H1 (cell line): ENCODE measurements at regions not wholly inside any gene's neighbourhood (a gene's known extent, or its start where the extent isn't known, plus 50 kb on each side); places are given as distances from the start of the nearest gene placed in this dataset.

Source experiments
- CTCF ChIA-PET: fragments of 300-600 bp; sonication (Branson Sonifier 250); formaldehyde crosslinking; loops from one replicate; lab custom pipeline; 2021; ENCODE audit not compliant: partially characterized antibody; lab: Charles Lee
- POLR2A ChIA-PET: fragments of 300-600 bp; sonication (Branson Sonifier 250); formaldehyde crosslinking; loops from one replicate; lab custom pipeline; 2021; ENCODE audit warnings: inconsistent platforms; ENCODE audit not compliant: partially characterized antibody; lab: Charles Lee
- DNase-seq, 2 experiments: peaks; one replicate each; pipeline versions ENCODE4 v3.0.0 to v3.0.0-alpha.2; 2010 to 2022; ENCODE audit warnings: low spot score in 2 of 2, low read depth in 1 of 2, mixed read lengths in 1 of 2
- FAIRE-seq: peaks from 2 replicates; lab custom pipeline; 2011; peaks lifted over from hg19 to GRCh38; lab: Jason Lieb, UNC
- H2AFZ ChIP-seq: 2 replicates; pipeline ENCODE4 v1.8.1; 2012; ENCODE audit warnings: low read length, inconsistent platforms
- H2AK5ac ChIP-seq: 2 replicates; pipeline ENCODE4 v1.6.1; 2013; ENCODE audit warnings: low read depth, low read length
- H2BK120ac ChIP-seq: replicated peaks from 2 replicates; pipeline ENCODE3; 2013; ENCODE audit warnings: low read depth, low read length, inconsistent platforms
- H2BK12ac ChIP-seq: 2 replicates; pipeline ENCODE4 v1.6.1; 2013; ENCODE audit warnings: low read depth, low read length
- H2BK15ac ChIP-seq: 2 replicates; pipeline ENCODE4 v1.6.1; 2013; ENCODE audit warnings: low read length
- H2BK20ac ChIP-seq: 2 replicates; pipeline ENCODE4 v1.6.1; 2013; ENCODE audit warnings: low read length
- H2BK5ac ChIP-seq: 2 replicates; pipeline ENCODE4 v1.6.1; 2013; ENCODE audit warnings: low read depth, low read length
- H3K14ac ChIP-seq: 2 replicates; pipeline ENCODE4 v1.6.1; 2013; ENCODE audit warnings: inconsistent platforms; ENCODE audit not compliant: insufficient read length
- H3K18ac ChIP-seq: 2 replicates; pipeline ENCODE4 v1.6.1; 2013; ENCODE audit warnings: low read length; ENCODE audit errors: extremely low read depth
- H3K23ac ChIP-seq: 2 replicates; pipeline ENCODE4 v1.6.1; 2013; ENCODE audit warnings: inconsistent platforms; ENCODE audit not compliant: insufficient read length
- H3K23me2 ChIP-seq: 2 replicates; pipeline ENCODE4 v1.6.1; 2013; ENCODE audit warnings: low read depth, low read length
- H3K27ac ChIP-seq: 2 replicates; pipeline ENCODE4 v1.6.1; 2011; ENCODE audit warnings: low read depth, low read length, inconsistent platforms
- H3K27me3 ChIP-seq, 4 experiments: replicated peaks in 1 of 4; 1 replicate in 1 of 4; 2 replicates in 3 of 4; pipeline versions ENCODE4 v1.6.1 to v1.8.1; 2011 to 2013; ENCODE audit warnings: low read length in 3 of 4, mild to moderate bottlenecking in 3 of 4, inconsistent platforms in 2 of 4, mixed read lengths in 2 of 4, moderate library complexity in 1 of 4; ENCODE audit not compliant: control insufficient read depth in 3 of 4, insufficient read depth in 3 of 4; ENCODE audit errors: extremely low read depth in 1 of 4
- H3K36me3 ChIP-seq, 4 experiments: 2 replicates each; pipeline versions ENCODE4 v1.6.1 to v1.8.1; 2011 to 2013; ENCODE audit warnings: mild to moderate bottlenecking in 4 of 4, low read length in 3 of 4, moderate library complexity in 2 of 4, control low read depth in 1 of 4, inconsistent platforms in 1 of 4; ENCODE audit not compliant: insufficient read depth in 4 of 4, control insufficient read depth in 2 of 4
- H3K4ac ChIP-seq: replicated peaks from 2 replicates; pipeline ENCODE3; 2013; ENCODE audit warnings: low read length, low read depth, mixed read lengths, inconsistent platforms; ENCODE audit not compliant: insufficient read length
- H3K4me1 ChIP-seq, 4 experiments: replicated peaks in 1 of 4; 1 replicate in 1 of 4; 2 replicates in 3 of 4; pipeline versions ENCODE4 v1.6.1 to v1.8.1; 2011 to 2013; ENCODE audit warnings: low read length in 3 of 4, inconsistent platforms in 2 of 4, mixed read lengths in 1 of 4; ENCODE audit not compliant: insufficient read depth in 4 of 4, control insufficient read depth in 3 of 4
- H3K4me2 ChIP-seq, 2 experiments: 2 replicates each; pipeline versions ENCODE4 v1.6.1 to v1.8.1; 2011 to 2013; ENCODE audit warnings: low read depth in 2 of 2, low read length in 2 of 2, control low read depth in 1 of 2, inconsistent platforms in 1 of 2, mild to moderate bottlenecking in 1 of 2; ENCODE audit not compliant: insufficient read depth in 1 of 2
- H3K4me3 ChIP-seq, 4 experiments: fragments of 200-600, 300-600 bp in 1 of 4; sonication (generic), shearing (Covaris generic), sonication (Bioruptor Twin) in 1 of 4; 2 replicates each; pipeline versions ENCODE4 v1.5.1 to v1.8.1; 2011 to 2016; ENCODE audit warnings: low read length in 4 of 4, low read depth in 3 of 4, control low read depth in 2 of 4, inconsistent platforms in 2 of 4, mild to moderate bottlenecking in 2 of 4, mixed read lengths in 1 of 4, moderate library complexity in 1 of 4; ENCODE audit not compliant: insufficient read depth in 2 of 4; ENCODE audit errors: extremely low read depth in 1 of 4
- H3K56ac ChIP-seq: replicated peaks from 2 replicates; pipeline ENCODE3; 2013; ENCODE audit warnings: low read depth, mild to moderate bottlenecking, mixed read lengths, low read length, inconsistent platforms; ENCODE audit not compliant: insufficient read length
- H3K79me1 ChIP-seq: 2 replicates; pipeline ENCODE4 v1.6.1; 2013; ENCODE audit warnings: low read depth, low read length, control low read depth
- H3K79me2 ChIP-seq, 2 experiments: 2 replicates each; pipeline versions ENCODE4 v1.6.1 to v1.8.1; 2012 to 2013; ENCODE audit warnings: low read length in 2 of 2, mild to moderate bottlenecking in 2 of 2, inconsistent platforms in 1 of 2; ENCODE audit not compliant: insufficient read depth in 2 of 2, control insufficient read depth in 1 of 2
- H3K9ac ChIP-seq, 4 experiments: replicated peaks in 1 of 4; 1 replicate in 1 of 4; 2 replicates in 3 of 4; pipeline versions ENCODE4 v1.6.1 to v1.8.1; 2011 to 2013; ENCODE audit warnings: low read depth in 3 of 4, low read length in 3 of 4, control low read depth in 2 of 4, mild to moderate bottlenecking in 2 of 4, moderate library complexity in 2 of 4, inconsistent platforms in 1 of 4; ENCODE audit errors: extremely low read depth in 1 of 4
- H3K9me3 ChIP-seq, 2 experiments: 2 replicates each; pipeline versions ENCODE4 v1.6.1 to v1.8.1; 2012 to 2013; ENCODE audit warnings: mild to moderate bottlenecking in 2 of 2, moderate library complexity in 2 of 2, control low read depth in 1 of 2, inconsistent platforms in 1 of 2, low read depth in 1 of 2, low read length in 1 of 2, mixed read lengths in 1 of 2; ENCODE audit not compliant: insufficient read depth in 2 of 2
- H4K20me1 ChIP-seq, 2 experiments: replicated peaks in 1 of 2; 2 replicates each; pipeline versions ENCODE3 to v1.8.1; 2011 to 2013; ENCODE audit warnings: inconsistent platforms in 2 of 2, low read length in 2 of 2, mild to moderate bottlenecking in 1 of 2; ENCODE audit not compliant: insufficient read depth in 2 of 2, control insufficient read depth in 1 of 2
- H4K5ac ChIP-seq: 2 replicates; pipeline ENCODE4 v1.6.1; 2013; ENCODE audit warnings: low read length, low read depth, mixed read lengths, inconsistent platforms; ENCODE audit not compliant: insufficient read length
- H4K8ac ChIP-seq: 2 replicates; pipeline ENCODE4 v1.8.0; 2013; ENCODE audit warnings: mild to moderate bottlenecking, moderate library complexity, low read length, inconsistent platforms; ENCODE audit not compliant: insufficient read depth; ENCODE audit errors: extremely low read depth
- H4K91ac ChIP-seq: replicated peaks from 2 replicates; pipeline ENCODE3; 2013; ENCODE audit warnings: low read length, mixed read lengths, inconsistent platforms; ENCODE audit not compliant: insufficient read length
- BACH1 ChIP-seq: IDR thresholded peaks from 2 replicates; pipeline ENCODE4 v1.6.1; 2012; ENCODE audit warnings: low read length, improper control_type of control experiment
- CEBPB ChIP-seq: IDR thresholded peaks from 2 replicates; pipeline ENCODE4 v1.6.1; 2012; ENCODE audit warnings: low read depth, low read length
- CHD1 ChIP-seq: IDR thresholded peaks from 2 replicates; pipeline ENCODE4 v1.6.1; 2012; ENCODE audit warnings: low read depth, low read length, improper control_type of control experiment
- CREB1 ChIP-seq: IDR thresholded peaks from 2 replicates; pipeline ENCODE4 v1.6.1; 2012; ENCODE audit warnings: inconsistent platforms
- CTBP2 ChIP-seq: IDR thresholded peaks from 2 replicates; pipeline ENCODE4 v1.7.0; 2011; ENCODE audit warnings: borderline replicate concordance, mild to moderate bottlenecking, moderate library complexity, mixed read lengths, low read length; ENCODE audit not compliant: insufficient read depth, insufficient read length
- FOSL1 ChIP-seq: IDR thresholded peaks from 2 replicates; pipeline ENCODE4 v1.6.1; 2011; ENCODE audit warnings: mild to moderate bottlenecking, low read depth, low read length, moderate library complexity; ENCODE audit not compliant: insufficient read depth
- JUN ChIP-seq: IDR thresholded peaks from 2 replicates; pipeline ENCODE4 v1.6.1; 2011; ENCODE audit warnings: low read depth, mild to moderate bottlenecking, improper control_type of control experiment, low read length
- KDM1A ChIP-seq: fragments of 200-600, 300-600 bp; sonication (generic); IDR thresholded peaks from 2 replicates; pipeline ENCODE4 v1.7.1; 2016; ENCODE audit warnings: mild to moderate bottlenecking, low read length, borderline replicate concordance
- KDM4A ChIP-seq: IDR thresholded peaks from one replicate; pipeline ENCODE4 v1.7.1; 2012; ENCODE audit warnings: low read depth, mild to moderate bottlenecking, moderate library complexity, low read length, inconsistent platforms; ENCODE audit not compliant: severe bottlenecking
- MAX ChIP-seq: IDR thresholded peaks from 2 replicates; pipeline ENCODE4 v1.6.1; 2012; ENCODE audit warnings: inconsistent platforms
- POU5F1 ChIP-seq: IDR thresholded peaks from 2 replicates; pipeline ENCODE4 v1.6.1; 2011; ENCODE audit warnings: low read depth, mild to moderate bottlenecking, low read length, moderate library complexity
- SIN3A ChIP-seq, 2 experiments: IDR thresholded peaks in 1 of 2; conservative IDR thresholded peaks in 1 of 2; 2 replicates each; pipeline ENCODE4 v1.6.1; 2011 to 2012; ENCODE audit warnings: low read length in 2 of 2, improper control_type of control experiment in 1 of 2, low read depth in 1 of 2, mild to moderate bottlenecking in 1 of 2
- SIRT6 ChIP-seq: IDR thresholded peaks from one replicate; pipeline ENCODE4 v1.7.1; 2012; ENCODE audit warnings: low read length, inconsistent platforms
- TEAD4 ChIP-seq: IDR thresholded peaks from 2 replicates; pipeline ENCODE4 v1.6.1; 2012; ENCODE audit warnings: low read depth, low read length, inconsistent platforms, mixed read lengths
- WGBS, 2 experiments: shearing (Covaris generic) in 1 of 2; methylation state at CpG; one replicate each; pipeline versions ENCODE4 v1.1.6 to v1.1.7; 2013 to 2015; ENCODE audit warnings: low lambda C conversion rate in 2 of 2, mixed read lengths in 2 of 2, inconsistent platforms in 1 of 2, low coverage in 1 of 2, missing lambda C conversion rate in 1 of 2; ENCODE audit not compliant: insufficient replicate concordance in 2 of 2, insufficient coverage in 1 of 2, insufficient read length in 1 of 2; ENCODE audit errors: extremely low coverage in 1 of 2, missing lambda C conversion rate in 1 of 2; 5-methylcytosine and 5-hydroxymethylcytosine counted together

GRCh38 chr1:39090757-39091380, 64.7 kb downstream of the NDUFS5 start:
- 92% methylated on average over 3 of the region's 3 CpGs; no CpG with 5 or more reads in 1 of the 2 experiments for WGBS, 2 experiments
- H3K36me3 ChIP-seq: no peaks in the 10 kb centered on the region; a peak in 1 of 8 replicates
- H3K18ac ChIP-seq: no peak overlapping the region
- FAIRE-seq (no peak), DNase-seq (no peak)
- H3K4ac ChIP-seq: no peak overlapping the region
- H3K56ac ChIP-seq: no peak overlapping the region
- no peak overlapping the region for H3K27ac ChIP-seq
- ChIA-PET CTCF (interaction anchor here (0.7 to 3.1 kb wide), 22 partner anchors 8 to 323 kb away, joined by 3 to 26 read pairs (median 4); partner anchors contain the start of genes GJA9 and NDUFS5), POLR2A (interaction anchor here (1.1 to 1.7 kb wide), 3 partner anchors 10 to 74 kb away, joined by 3 to 6 read pairs (median 4); partner anchors contain the start of gene NDUFS5)
- H2BK15ac ChIP-seq: peak overlapping the region; percentile 21; the same call in 1 of the 2 replicates
- no peak overlapping the region for H3K23ac ChIP-seq
- H3K79me2 ChIP-seq: no peaks in the 10 kb centered on the region
- no peak overlapping the region for H4K8ac ChIP-seq
- no peak overlapping the region for H3K14ac ChIP-seq
- no peak overlapping the region for H2BK120ac ChIP-seq
- H3K79me1 ChIP-seq: no peaks in the 10 kb centered on the region; the same call in none of the 2 replicates
- H3K4me3 ChIP-seq: no peak overlapping the region
- H4K5ac ChIP-seq: no peak overlapping the region
- H4K20me1 ChIP-seq: no peaks in the 10 kb centered on the region
- H3K27me3 ChIP-seq: no peaks in the 10 kb centered on the region
- no peak overlapping the region for H2BK20ac ChIP-seq
- H4K91ac ChIP-seq: no peak overlapping the region
- no peak overlapping the region for H2BK5ac ChIP-seq
- H3K9me3 ChIP-seq: no peaks in the 10 kb centered on the region
- H3K23me2 ChIP-seq: no peaks in the 10 kb centered on the region
- no peak overlapping the region for H3K4me2 ChIP-seq
- no peak overlapping the region for H2BK12ac ChIP-seq
- no peak overlapping the region for H3K9ac ChIP-seq
- H2AK5ac ChIP-seq: no peak overlapping the region
- H2AFZ ChIP-seq: no peak overlapping the region
- no peaks in the 10 kb centered on the region; a peak in 1 of 7 replicates for H3K4me1 ChIP-seq
- TF ChIP-seq SIRT6 (no peak), SIN3A (conservative IDR thresholded peaks at IDR 0.05 in 1 of 2, IDR thresholded peaks at IDR 0.05 in 1 of 2; ENCODE audit: low read depth in 1 of 2, low read length in 2 of 2) (no peak), KDM4A (no peak), CHD1 (no peak), BACH1 (no peak), MAX (no peak), POU5F1 (no peak), FOSL1 (no peak), TEAD4 (no peak), JUN (no peak), CREB1 (no peak), CEBPB (no peak), KDM1A (no peak), CTBP2 (no peak)
